ENCODE measurements at regions not wholly inside any gene's neighbourhood (a gene's known extent, or its start where the extent isn't known, plus 50 kb on each side); places are given as distances from the start of the nearest gene placed in this dataset.

DNA sequence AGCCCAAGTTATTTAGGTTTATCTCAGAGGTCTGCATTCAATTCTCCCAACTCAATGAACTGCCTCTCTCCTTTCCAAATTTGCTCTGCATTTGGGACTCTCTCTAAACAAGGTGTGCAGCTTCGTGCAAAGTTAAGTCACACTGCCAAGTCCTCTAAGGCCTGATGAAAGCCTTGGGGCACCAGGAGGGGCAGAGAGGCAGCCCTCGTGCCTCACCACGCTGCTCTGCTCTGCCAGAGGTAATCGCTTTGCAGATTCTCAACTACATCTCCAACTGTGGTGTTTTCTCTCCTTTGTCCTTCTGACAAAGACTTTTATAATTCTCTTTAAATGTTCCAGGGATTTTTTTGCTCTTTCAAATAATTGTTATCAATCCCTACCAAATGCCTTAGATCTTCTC is 283.0 kb downstream of the MEIS1 start:
- peaks cover 13 to 17% of the 10 kb centered on the region in 2 experiments for H3K4me1 Mint-ChIP-seq
- no peak overlapping the region for H2AFZ ChIP-seq (ENCODE audit: low read length)
- H2BK15ac ChIP-seq (ENCODE audit: low read depth, low read length), result no peak overlapping the region; the same call in 1 of the 2 replicates

More for the DNA sequence above, 283.0 kb downstream of the MEIS1 start:
- no peak overlapping the region for H4K5ac ChIP-seq (ENCODE audit: insufficient read length, low read depth, low read length)
- H3K27ac ChIP-seq (ENCODE audit: insufficient read length, low read depth, low read length), result no peak overlapping the region
- no peaks in the 10 kb centered on the region for H3K23me2 ChIP-seq (ENCODE audit: insufficient read length, low read depth, low read length, poor library complexity, severe bottlenecking)
- H3K14ac ChIP-seq (ENCODE audit: insufficient read depth, low read length), result no peak overlapping the region
- Mint-ChIP-seq H3K27me3 (ENCODE audit: low read depth) (peaks cover 1% of the 10 kb centered on the region; the same call in 1 of the 2 replicates), H3K36me3 (ENCODE audit: insufficient read depth in 1 of 3, low read depth in 3 of 3) (no peaks in the 10 kb centered on the region), H3K27ac (peak overlapping the region in 1 of 3 experiments; percentile 55; a peak in 1 of 7 replicates), H3K4me3 (no peak overlapping the region), H3K9me3 (no peaks in the 10 kb centered on the region)
- no peak overlapping the region for H3K4ac ChIP-seq (ENCODE audit: low read depth, low read length)
- H3K56ac ChIP-seq (ENCODE audit: insufficient read length, low read depth, low read length), result no peak overlapping the region
- H3K27me3 ChIP-seq (ENCODE audit: insufficient read depth, low read length), result no peaks in the 10 kb centered on the region
- H3K9me3 ChIP-seq (ENCODE audit: control insufficient read depth, low read depth, low read length), result no peaks in the 10 kb centered on the region
- no peak overlapping the region for H4K91ac ChIP-seq (ENCODE audit: insufficient read length, low read depth, low read length)
- H2BK120ac ChIP-seq (ENCODE audit: low read depth, low read length, poor library complexity, severe bottlenecking), result no peak overlapping the region
- no peak overlapping the region for H2AK5ac ChIP-seq (ENCODE audit: insufficient read length, low read length)
- no CpG with 5 or more reads among the region's 4 CpGs for WGBS (ENCODE audit: extremely low coverage, insufficient read length, low lambda C conversion rate)
- no peaks in the 10 kb centered on the region for H3K79me2 ChIP-seq (ENCODE audit: insufficient read depth, low read length)
- H3K4me2 ChIP-seq (ENCODE audit: insufficient read depth, insufficient read length, low read length), result no peak overlapping the region
- no peaks in the 10 kb centered on the region for H3K79me1 ChIP-seq (ENCODE audit: insufficient read depth, low read depth, low read length, poor library complexity, severe bottlenecking)
- H3K23ac ChIP-seq (ENCODE audit: insufficient read length, low read depth, low read length), result no peak overlapping the region
- no peak overlapping the region for H2BK12ac ChIP-seq (ENCODE audit: insufficient read length, low read depth, low read length)
- no peak overlapping the region for H2BK20ac ChIP-seq (ENCODE audit: low read depth, low read length, poor library complexity, severe bottlenecking)
- no peak overlapping the region for H3T11ph ChIP-seq (ENCODE audit: low read length)
- no peak overlapping the region for H3K18ac ChIP-seq (ENCODE audit: insufficient read length, low read depth, low read length)
- no peaks in the 10 kb centered on the region for H3K4me1 ChIP-seq (ENCODE audit: insufficient read depth, low read length)
- TF ChIP-seq, protein P1, sequence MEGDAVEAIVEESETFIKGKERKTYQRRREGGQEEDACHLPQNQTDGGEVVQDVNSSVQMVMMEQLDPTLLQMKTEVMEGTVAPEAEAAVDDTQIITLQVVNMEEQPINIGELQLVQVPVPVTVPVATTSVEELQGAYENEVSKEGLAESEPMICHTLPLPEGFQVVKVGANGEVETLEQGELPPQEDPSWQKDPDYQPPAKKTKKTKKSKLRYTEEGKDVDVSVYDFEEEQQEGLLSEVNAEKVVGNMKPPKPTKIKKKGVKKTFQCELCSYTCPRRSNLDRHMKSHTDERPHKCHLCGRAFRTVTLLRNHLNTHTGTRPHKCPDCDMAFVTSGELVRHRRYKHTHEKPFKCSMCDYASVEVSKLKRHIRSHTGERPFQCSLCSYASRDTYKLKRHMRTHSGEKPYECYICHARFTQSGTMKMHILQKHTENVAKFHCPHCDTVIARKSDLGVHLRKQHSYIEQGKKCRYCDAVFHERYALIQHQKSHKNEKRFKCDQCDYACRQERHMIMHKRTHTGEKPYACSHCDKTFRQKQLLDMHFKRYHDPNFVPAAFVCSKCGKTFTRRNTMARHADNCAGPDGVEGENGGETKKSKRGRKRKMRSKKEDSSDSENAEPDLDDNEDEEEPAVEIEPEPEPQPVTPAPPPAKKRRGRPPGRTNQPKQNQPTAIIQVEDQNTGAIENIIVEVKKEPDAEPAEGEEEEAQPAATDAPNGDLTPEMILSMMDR (conservative IDR thresholded peaks at IDR 0.05), result no peak
- H2BK5ac ChIP-seq (ENCODE audit: insufficient read length, low read length), result no peak overlapping the region
- H4K20me1 ChIP-seq (ENCODE audit: control insufficient read depth, insufficient read depth, insufficient read length), result no peaks in the 10 kb centered on the region
- H3K9ac ChIP-seq (ENCODE audit: extremely low read depth, insufficient read length, low read length), result no peak overlapping the region
- no peak overlapping the region for H4K8ac ChIP-seq (replicated peaks; ENCODE audit: insufficient read length, low read depth, low read length)
- no peak for DNase-seq

Measured in H9 (cell line).